ENCODE measurements at regions not wholly inside any gene's neighbourhood (a gene's known extent, or its start where the extent isn't known, plus 50 kb on each side); places are given as distances from the start of the nearest gene placed in this dataset.

GRCh38 chr20:7657569-7657968 is 282.7 kb downstream of the HAO1 start:
- no peak for TF ChIP-seq CTCF (IDR thresholded peaks at IDR 0.05)
- no peak overlapping the region for H3K27ac ChIP-seq

GRCh38 chr20:7660165-7660564 is 280.1 kb downstream of the HAO1 start:
- Histone ChIP-seq H3K4me3 (no peak overlapping the region), H3K36me3 (no peaks in the 10 kb centered on the region), H3K4me1 (no peaks in the 10 kb centered on the region), H3K27ac (no peak overlapping the region), H3K9me3 (peaks cover 0 to 3% of the 10 kb centered on the region in 2 donors), H3K27me3 (no peaks in the 10 kb centered on the region)
- no peak for TF ChIP-seq CTCF (IDR thresholded peaks at IDR 0.05)
- DNase-seq = no peak
- ATAC-seq = no peak
- intact Hi-C loops (cut with DNase I) = no loop called here

More at GRCh38 chr20:7657569-7657968, 282.7 kb downstream of the HAO1 start:
- Histone ChIP-seq H3K9me3 (no peaks in the 10 kb centered on the region), H3K4me1 (no peaks in the 10 kb centered on the region), H3K27me3 (no peaks in the 10 kb centered on the region), H3K4me3 (no peak overlapping the region), H3K36me3 (no peaks in the 10 kb centered on the region)
- DNase-seq (no peak), ATAC-seq (no peak)
- intact Hi-C loops (cut with DNase I) = no loop called here

GRCh38 chr20:7665376-7665775 is 274.9 kb downstream of the HAO1 start:
- TF ChIP-seq CTCF (IDR thresholded peaks at IDR 0.05) = no peak
- H3K4me3 ChIP-seq = no peak overlapping the region
- no peak for DNase-seq
- intact Hi-C loops (cut with DNase I) = no loop called here
- H3K27ac ChIP-seq = no peak overlapping the region
- no peak for ATAC-seq
- H3K36me3 ChIP-seq = no peaks in the 10 kb centered on the region
- H3K4me1 ChIP-seq = no peaks in the 10 kb centered on the region
- peaks cover 0 to 3% of the 10 kb centered on the region in 2 donors for H3K9me3 ChIP-seq
- H3K27me3 ChIP-seq = no peaks in the 10 kb centered on the region

GRCh38 chr20:7667194-7667593 is 273.1 kb downstream of the HAO1 start:
- Histone ChIP-seq H3K36me3 (no peaks in the 10 kb centered on the region), H3K27me3 (no peaks in the 10 kb centered on the region), H3K4me1 (no peaks in the 10 kb centered on the region), H3K4me3 (no peak overlapping the region), H3K9me3 (peaks cover 0 to 3% of the 10 kb centered on the region in 2 donors), H3K27ac (no peak overlapping the region)
- ATAC-seq (no peak), DNase-seq (no peak)
- intact Hi-C loops (cut with DNase I) = no loop called here
- TF ChIP-seq CTCF (IDR thresholded peaks at IDR 0.05) = no peak

GRCh38 chr20:7672571-7672970 is 267.7 kb downstream of the HAO1 start:
- Histone ChIP-seq H3K4me3 (no peak overlapping the region), H3K36me3 (no peaks in the 10 kb centered on the region), H3K27ac (no peak overlapping the region), H3K9me3 (no peaks in the 10 kb centered on the region), H3K27me3 (no peaks in the 10 kb centered on the region), H3K4me1 (no peaks in the 10 kb centered on the region)
- DNase-seq = no peak
- no peak for TF ChIP-seq CTCF (IDR thresholded peaks at IDR 0.05)
- no peak for ATAC-seq
- intact Hi-C loops (cut with DNase I) = no loop called here
